Activated T-cell treated with anti-CD3 and anti-CD28 coated beads, Interleukin-2, amount 50 U/mL, for 4 hours (primary cell): ENCODE measurements at regions not wholly inside any gene's neighbourhood (a gene's known extent, or its start where the extent isn't known, plus 50 kb on each side); places are given as distances from the start of the nearest gene placed in this dataset.
"Not testable (repeated sequence)": the region's sequence is repeated elsewhere in the genome, so short reads cannot be mapped to it uniquely, and the experiment has no call there.

ENCODE experiments used
- ATAC-seq, 2 donors: fragments of 200-7000 bp; cut with Tn5 transposase; one replicate each; pipeline ENCODE4 v1.10.0; 2021
- DNase-seq: peaks from one replicate; pipeline ENCODE4 v3.0.0-alpha.2; 2020
- H3K27me3 Mint-ChIP-seq: one replicate; pipeline ENCODE4 v1.8.0; 2021; ENCODE audit warnings: low read depth, mixed read lengths
- H3K36me3 Mint-ChIP-seq: one replicate; pipeline ENCODE4 v1.8.0; 2022; ENCODE audit warnings: mixed read lengths; ENCODE audit not compliant: insufficient read depth
- H3K4me1 Mint-ChIP-seq: one replicate; pipeline ENCODE4 v1.8.0; 2021; ENCODE audit warnings: low read depth, mixed read lengths
- H3K4me3 Mint-ChIP-seq: one replicate; pipeline ENCODE4 v1.8.0; 2021; ENCODE audit warnings: mild to moderate bottlenecking, moderate library complexity, mixed read lengths
- H3K9me3 Mint-ChIP-seq: one replicate; pipeline ENCODE4 v1.8.0; 2021; ENCODE audit warnings: mixed read lengths

- Mint-ChIP-seq H3K36me3 (no peaks in the 10 kb centered on the region), H3K4me1 (peaks cover 18% of the 10 kb centered on the region), H3K4me3 (no peak overlapping the region), H3K27me3 (peaks cover 7% of the 10 kb centered on the region), H3K9me3 (no peaks in the 10 kb centered on the region)
- DNase-seq (no peak), ATAC-seq (no peak)
These were observed 238.7 kb upstream of the P2RY1 start for GRCh38 chr3:152595975-152596821.

- H3K4me1 Mint-ChIP-seq: peaks cover 18% of the 10 kb centered on the region
- H3K27me3 Mint-ChIP-seq, H3K9me3 Mint-ChIP-seq, H3K4me3 Mint-ChIP-seq, DNase-seq, ATAC-seq, H3K36me3 Mint-ChIP-seq: not testable (repeated sequence)
These were observed 238.1 kb upstream of the P2RY1 start for GRCh38 chr3:152596832-152597231.

GRCh38 chr3:152606146-152606545 lies 228.8 kb upstream of the P2RY1 start:
- Mint-ChIP-seq H3K4me3 (no peak overlapping the region), H3K4me1 (no peaks in the 10 kb centered on the region), H3K27me3 (no peaks in the 10 kb centered on the region), H3K36me3 (no peaks in the 10 kb centered on the region), H3K9me3 (no peaks in the 10 kb centered on the region)
- ATAC-seq (no peak), DNase-seq (no peak)

- DNase-seq (no peak), ATAC-seq (no peak)
- H3K9me3 Mint-ChIP-seq: no peaks in the 10 kb centered on the region
- H3K4me3 Mint-ChIP-seq: no peak overlapping the region
- H3K4me1 Mint-ChIP-seq: no peaks in the 10 kb centered on the region
- no peaks in the 10 kb centered on the region for H3K36me3 Mint-ChIP-seq
- peaks cover 2% of the 10 kb centered on the region for H3K27me3 Mint-ChIP-seq
These were observed 227.8 kb upstream of the P2RY1 start for GRCh38 chr3:152607179-152607578.

- no peak for ATAC-seq
- peaks cover 2% of the 10 kb centered on the region for H3K27me3 Mint-ChIP-seq
- no peak for DNase-seq
- no peaks in the 10 kb centered on the region for H3K36me3 Mint-ChIP-seq
- no peaks in the 10 kb centered on the region for H3K9me3 Mint-ChIP-seq
- no peak overlapping the region for H3K4me3 Mint-ChIP-seq
- H3K4me1 Mint-ChIP-seq: no peaks in the 10 kb centered on the region
These were observed 226.0 kb upstream of the P2RY1 start for GRCh38 chr3:152608696-152609594.

- Mint-ChIP-seq H3K36me3 (no peaks in the 10 kb centered on the region), H3K4me3 (no peak overlapping the region), H3K4me1 (no peaks in the 10 kb centered on the region), H3K9me3 (no peaks in the 10 kb centered on the region), H3K27me3 (peaks cover 2% of the 10 kb centered on the region)
- ATAC-seq (no peak), DNase-seq (no peak)
These were observed 225.0 kb upstream of the P2RY1 start for GRCh38 chr3:152609891-152610290.

GRCh38 chr3:152610622-152611021 lies 224.3 kb upstream of the P2RY1 start:
- DNase-seq (no peak), ATAC-seq (no peak)
- Mint-ChIP-seq H3K9me3 (no peaks in the 10 kb centered on the region), H3K36me3 (no peaks in the 10 kb centered on the region), H3K4me1 (no peaks in the 10 kb centered on the region), H3K27me3 (peaks cover 2% of the 10 kb centered on the region), H3K4me3 (no peak overlapping the region)

- no peaks in the 10 kb centered on the region for H3K4me1 Mint-ChIP-seq
- DNase-seq: no peak
- H3K9me3 Mint-ChIP-seq: no peaks in the 10 kb centered on the region
- ATAC-seq: no peak
- H3K36me3 Mint-ChIP-seq: no peaks in the 10 kb centered on the region
- no peak overlapping the region for H3K4me3 Mint-ChIP-seq
- peaks cover 2% of the 10 kb centered on the region for H3K27me3 Mint-ChIP-seq
These were observed 223.0 kb upstream of the P2RY1 start for GRCh38 chr3:152611905-152612304.

GRCh38 chr3:152613851-152614250 lies 221.1 kb upstream of the P2RY1 start:
- H3K9me3 Mint-ChIP-seq: no peaks in the 10 kb centered on the region

GRCh38 chr3:152615681-152616080 lies 219.2 kb upstream of the P2RY1 start:
- H3K27me3 Mint-ChIP-seq: peaks cover 6% of the 10 kb centered on the region
- ATAC-seq (no peak), DNase-seq (no peak)
- no peaks in the 10 kb centered on the region for H3K36me3 Mint-ChIP-seq
- H3K4me1 Mint-ChIP-seq: no peaks in the 10 kb centered on the region
- no peaks in the 10 kb centered on the region for H3K9me3 Mint-ChIP-seq
- H3K4me3 Mint-ChIP-seq: no peak overlapping the region

More at GRCh38 chr3:152613851-152614250, 221.1 kb upstream of the P2RY1 start:
- H3K36me3 Mint-ChIP-seq: no peaks in the 10 kb centered on the region
- no peaks in the 10 kb centered on the region for H3K4me1 Mint-ChIP-seq
- ATAC-seq (no peak), DNase-seq (no peak)
- H3K27me3 Mint-ChIP-seq: peaks cover 2% of the 10 kb centered on the region
- no peak overlapping the region for H3K4me3 Mint-ChIP-seq

- Mint-ChIP-seq H3K4me1 (no peaks in the 10 kb centered on the region), H3K9me3 (no peaks in the 10 kb centered on the region), H3K4me3 (no peak overlapping the region), H3K27me3 (peaks cover 4% of the 10 kb centered on the region), H3K36me3 (no peaks in the 10 kb centered on the region)
- ATAC-seq (no peak), DNase-seq (no peak)
These were observed 217.3 kb upstream of the P2RY1 start for GRCh38 chr3:152617609-152618008.

- peaks cover 4% of the 10 kb centered on the region for H3K27me3 Mint-ChIP-seq
- no peaks in the 10 kb centered on the region for H3K9me3 Mint-ChIP-seq
- no peak for ATAC-seq
- no peaks in the 10 kb centered on the region for H3K4me1 Mint-ChIP-seq
- H3K4me3 Mint-ChIP-seq: no peak overlapping the region
- no peak for DNase-seq
- H3K36me3 Mint-ChIP-seq: no peaks in the 10 kb centered on the region
These were observed 216.4 kb upstream of the P2RY1 start for GRCh38 chr3:152618529-152618928.

GRCh38 chr3:152619691-152620090 lies 215.2 kb upstream of the P2RY1 start:
- no peaks in the 10 kb centered on the region for H3K36me3 Mint-ChIP-seq
- no peak for DNase-seq
- no peaks in the 10 kb centered on the region for H3K4me1 Mint-ChIP-seq
- no peak overlapping the region for H3K4me3 Mint-ChIP-seq
- H3K9me3 Mint-ChIP-seq: no peaks in the 10 kb centered on the region
- peaks cover 6% of the 10 kb centered on the region for H3K27me3 Mint-ChIP-seq
- ATAC-seq: no peak

- H3K36me3 Mint-ChIP-seq: no peaks in the 10 kb centered on the region
- H3K27me3 Mint-ChIP-seq: peaks cover 6% of the 10 kb centered on the region
These were observed 214.5 kb upstream of the P2RY1 start for GRCh38 chr3:152620395-152620794.

More at GRCh38 chr3:152620395-152620794, 214.5 kb upstream of the P2RY1 start:
- no peaks in the 10 kb centered on the region for H3K9me3 Mint-ChIP-seq
- DNase-seq (no peak), ATAC-seq (no peak)
- no peaks in the 10 kb centered on the region for H3K4me1 Mint-ChIP-seq
- H3K4me3 Mint-ChIP-seq: no peak overlapping the region
